ENCODE measurements at regions not wholly inside any gene's neighbourhood (a gene's known extent, or its start where the extent isn't known, plus 50 kb on each side); places are given as distances from the start of the nearest gene placed in this dataset.

GRCh38 chr7:50153995-50154394 is 60.9 kb upstream of the ZPBP start:
- no peaks in the 10 kb centered on the region for H3K27me3 ChIP-seq (ENCODE audit: insufficient read depth, low read depth, severe bottlenecking)
- H3K36me3 ChIP-seq = no peaks in the 10 kb centered on the region
- no peak for DNase-seq
- no peak overlapping the region for H3K27ac ChIP-seq
- H3K9me3 ChIP-seq (ENCODE audit: severe bottlenecking) = no peaks in the 10 kb centered on the region
- no peak overlapping the region for H3K4me3 ChIP-seq (ENCODE audit: low read depth, low read length)
- no peak for TF ChIP-seq CTCF (IDR thresholded peaks at IDR 0.05; ENCODE audit: low read depth, low read length)

GRCh38 chr7:50153148-50153547 is 60.1 kb upstream of the ZPBP start:
- no peak for DNase-seq
- Histone ChIP-seq H3K36me3 (no peaks in the 10 kb centered on the region), H3K9me3 (ENCODE audit: severe bottlenecking) (no peaks in the 10 kb centered on the region), H3K27ac (no peak overlapping the region), H3K27me3 (ENCODE audit: insufficient read depth, low read depth, severe bottlenecking) (no peaks in the 10 kb centered on the region), H3K4me3 (ENCODE audit: low read depth, low read length) (no peak overlapping the region)
- TF ChIP-seq CTCF (IDR thresholded peaks at IDR 0.05; ENCODE audit: low read depth, low read length) = no peak

GRCh38 chr7:50152486-50152885 is 59.4 kb upstream of the ZPBP start:
- no peak for DNase-seq
- Histone ChIP-seq H3K27me3 (ENCODE audit: insufficient read depth, low read depth, severe bottlenecking) (no peaks in the 10 kb centered on the region), H3K27ac (no peak overlapping the region), H3K4me3 (ENCODE audit: low read depth, low read length) (no peak overlapping the region), H3K36me3 (no peaks in the 10 kb centered on the region), H3K9me3 (ENCODE audit: severe bottlenecking) (no peaks in the 10 kb centered on the region)
- TF ChIP-seq CTCF (IDR thresholded peaks at IDR 0.05; ENCODE audit: low read depth, low read length) = no peak

GRCh38 chr7:50151661-50152060 is 58.6 kb upstream of the ZPBP start:
- no peaks in the 10 kb centered on the region for H3K36me3 ChIP-seq
- H3K27me3 ChIP-seq (ENCODE audit: insufficient read depth, low read depth, severe bottlenecking) = no peaks in the 10 kb centered on the region
- no peak for DNase-seq
- no peaks in the 10 kb centered on the region for H3K9me3 ChIP-seq (ENCODE audit: severe bottlenecking)
- H3K27ac ChIP-seq = no peak overlapping the region
- no peak for TF ChIP-seq CTCF (IDR thresholded peaks at IDR 0.05; ENCODE audit: low read depth, low read length)
- H3K4me3 ChIP-seq (ENCODE audit: low read depth, low read length) = no peak overlapping the region

- TF ChIP-seq CTCF (IDR thresholded peaks at IDR 0.05; ENCODE audit: low read depth, low read length) = no peak
- no peaks in the 10 kb centered on the region for H3K27me3 ChIP-seq (ENCODE audit: insufficient read depth, low read depth, severe bottlenecking)
- no peak overlapping the region for H3K4me3 ChIP-seq (ENCODE audit: low read depth, low read length)
- H3K27ac ChIP-seq = no peak overlapping the region
- no peaks in the 10 kb centered on the region for H3K36me3 ChIP-seq
- no peak for DNase-seq
- no peaks in the 10 kb centered on the region for H3K9me3 ChIP-seq (ENCODE audit: severe bottlenecking)
Observed at GRCh38 chr7:50151001-50151400, 58.0 kb upstream of the ZPBP start.

GRCh38 chr7:50149369-50149768 is 56.3 kb upstream of the ZPBP start:
- H3K9me3 ChIP-seq (ENCODE audit: severe bottlenecking) = no peaks in the 10 kb centered on the region
- TF ChIP-seq CTCF (IDR thresholded peaks at IDR 0.05; ENCODE audit: low read depth, low read length) = no peak
- H3K27ac ChIP-seq = no peak overlapping the region
- H3K27me3 ChIP-seq (ENCODE audit: insufficient read depth, low read depth, severe bottlenecking) = no peaks in the 10 kb centered on the region
- DNase-seq = no peak
- H3K4me3 ChIP-seq (ENCODE audit: low read depth, low read length) = no peak overlapping the region
- no peaks in the 10 kb centered on the region for H3K36me3 ChIP-seq
